Esophagus muscularis mucosa (tissue), 4 donors: ENCODE measurements at regions not wholly inside any gene's neighbourhood (a gene's known extent, or its start where the extent isn't known, plus 50 kb on each side); places are given as distances from the start of the nearest gene placed in this dataset.

Experiments used
- EP300 ChIP-seq: sonication (generic); formaldehyde crosslinking; IDR thresholded peaks from one replicate; pipeline ENCODE4 v1.6.1; 2017; ENCODE audit warnings: antibody characterized with exemption
- POLR2A ChIP-seq: fragments of 450-650 bp; IDR thresholded peaks from one replicate; pipeline ENCODE4 v1.6.1; 2017; ENCODE audit warnings: antibody characterized with exemption, moderate library complexity, mild to moderate bottlenecking, low read depth
- POLR2AphosphoS5 ChIP-seq, 2 donors: sonication (generic); formaldehyde crosslinking; IDR thresholded peaks; one replicate each; pipeline ENCODE4 v1.6.1; 2017; ENCODE audit warnings: antibody characterized with exemption in 2 of 2
- TF ChIP-seq, protein P1 (sequence below), 3 experiments: fragments of 200-600 bp in 2 of 3; fragments of 450-650 bp in 1 of 3; sonication (generic) in 2 of 3; IDR thresholded peaks; one replicate each; pipeline ENCODE4 v1.5.1; 2017 to 2019; ENCODE audit warnings: antibody characterized with exemption in 3 of 3, mild to moderate bottlenecking in 2 of 3, moderate library complexity in 1 of 3

GRCh38 chr2:74740741-74741431 is 86.8 kb downstream of the SEMA4F start:
- TF ChIP-seq, protein P1, sequence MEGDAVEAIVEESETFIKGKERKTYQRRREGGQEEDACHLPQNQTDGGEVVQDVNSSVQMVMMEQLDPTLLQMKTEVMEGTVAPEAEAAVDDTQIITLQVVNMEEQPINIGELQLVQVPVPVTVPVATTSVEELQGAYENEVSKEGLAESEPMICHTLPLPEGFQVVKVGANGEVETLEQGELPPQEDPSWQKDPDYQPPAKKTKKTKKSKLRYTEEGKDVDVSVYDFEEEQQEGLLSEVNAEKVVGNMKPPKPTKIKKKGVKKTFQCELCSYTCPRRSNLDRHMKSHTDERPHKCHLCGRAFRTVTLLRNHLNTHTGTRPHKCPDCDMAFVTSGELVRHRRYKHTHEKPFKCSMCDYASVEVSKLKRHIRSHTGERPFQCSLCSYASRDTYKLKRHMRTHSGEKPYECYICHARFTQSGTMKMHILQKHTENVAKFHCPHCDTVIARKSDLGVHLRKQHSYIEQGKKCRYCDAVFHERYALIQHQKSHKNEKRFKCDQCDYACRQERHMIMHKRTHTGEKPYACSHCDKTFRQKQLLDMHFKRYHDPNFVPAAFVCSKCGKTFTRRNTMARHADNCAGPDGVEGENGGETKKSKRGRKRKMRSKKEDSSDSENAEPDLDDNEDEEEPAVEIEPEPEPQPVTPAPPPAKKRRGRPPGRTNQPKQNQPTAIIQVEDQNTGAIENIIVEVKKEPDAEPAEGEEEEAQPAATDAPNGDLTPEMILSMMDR (IDR thresholded peaks at IDR 0.05), result no peak
- no peak for TF ChIP-seq POLR2A
- TF ChIP-seq POLR2AphosphoS5 (IDR thresholded peaks at IDR 0.05), result peak; percentile 47 to 72
- no peak for TF ChIP-seq EP300
